ENCODE measurements at regions not wholly inside any gene's neighbourhood (a gene's known extent, or its start where the extent isn't known, plus 50 kb on each side); places are given as distances from the start of the nearest gene placed in this dataset.

DNA sequence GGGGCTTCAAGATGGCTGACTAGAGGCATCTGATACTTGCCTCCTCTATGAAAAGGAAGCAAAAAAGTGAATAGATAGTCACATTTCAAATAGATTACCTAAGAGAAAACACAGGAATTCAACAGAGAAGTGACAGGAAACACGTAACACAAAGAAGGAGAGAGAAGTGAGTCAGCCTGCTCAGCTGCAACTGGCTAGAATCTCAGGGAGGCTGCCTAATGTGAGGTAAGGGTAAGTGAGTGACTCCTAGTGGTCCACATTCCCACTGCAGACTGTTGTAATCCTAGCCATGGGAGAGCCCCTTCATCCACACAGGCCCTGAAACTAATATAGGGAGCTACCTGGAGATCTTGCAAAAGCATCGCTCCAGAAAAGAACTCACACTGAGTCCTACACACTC lies 179.2 kb downstream of the SLC7A11 start:
- TF ChIP-seq, protein P1, sequence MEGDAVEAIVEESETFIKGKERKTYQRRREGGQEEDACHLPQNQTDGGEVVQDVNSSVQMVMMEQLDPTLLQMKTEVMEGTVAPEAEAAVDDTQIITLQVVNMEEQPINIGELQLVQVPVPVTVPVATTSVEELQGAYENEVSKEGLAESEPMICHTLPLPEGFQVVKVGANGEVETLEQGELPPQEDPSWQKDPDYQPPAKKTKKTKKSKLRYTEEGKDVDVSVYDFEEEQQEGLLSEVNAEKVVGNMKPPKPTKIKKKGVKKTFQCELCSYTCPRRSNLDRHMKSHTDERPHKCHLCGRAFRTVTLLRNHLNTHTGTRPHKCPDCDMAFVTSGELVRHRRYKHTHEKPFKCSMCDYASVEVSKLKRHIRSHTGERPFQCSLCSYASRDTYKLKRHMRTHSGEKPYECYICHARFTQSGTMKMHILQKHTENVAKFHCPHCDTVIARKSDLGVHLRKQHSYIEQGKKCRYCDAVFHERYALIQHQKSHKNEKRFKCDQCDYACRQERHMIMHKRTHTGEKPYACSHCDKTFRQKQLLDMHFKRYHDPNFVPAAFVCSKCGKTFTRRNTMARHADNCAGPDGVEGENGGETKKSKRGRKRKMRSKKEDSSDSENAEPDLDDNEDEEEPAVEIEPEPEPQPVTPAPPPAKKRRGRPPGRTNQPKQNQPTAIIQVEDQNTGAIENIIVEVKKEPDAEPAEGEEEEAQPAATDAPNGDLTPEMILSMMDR (IDR thresholded peaks at IDR 0.05 in 2 of 3, conservative IDR thresholded peaks at IDR 0.05 in 1 of 3; ENCODE audit: control insufficient read depth in 2 of 3, extremely low read depth in 1 of 3, insufficient read depth in 1 of 3, low read depth in 3 of 3, low read length in 3 of 3) = no peak
- no peak for TF ChIP-seq TCF7 (IDR thresholded peaks at IDR 0.05; ENCODE audit: borderline replicate concordance)
- no peak for TF ChIP-seq CHD1 (IDR thresholded peaks at IDR 0.05; ENCODE audit: low read depth, low read length)
- TF ChIP-seq EZH2 (IDR thresholded peaks at IDR 0.05; ENCODE audit: borderline replicate concordance, control insufficient read depth, low read depth, low read length) = no peak
- no peak for TF ChIP-seq POLR2A (IDR thresholded peaks at IDR 0.05; ENCODE audit: low read depth, low read length)
- TF ChIP-seq CEBPB (IDR thresholded peaks at IDR 0.05; ENCODE audit: borderline replicate concordance in 1 of 2, low read depth in 2 of 2, low read length in 2 of 2) = no peak
- no peak for TF ChIP-seq CBX3 (IDR thresholded peaks at IDR 0.05; ENCODE audit: borderline replicate concordance, low read depth)
- TF ChIP-seq, protein P2, sequence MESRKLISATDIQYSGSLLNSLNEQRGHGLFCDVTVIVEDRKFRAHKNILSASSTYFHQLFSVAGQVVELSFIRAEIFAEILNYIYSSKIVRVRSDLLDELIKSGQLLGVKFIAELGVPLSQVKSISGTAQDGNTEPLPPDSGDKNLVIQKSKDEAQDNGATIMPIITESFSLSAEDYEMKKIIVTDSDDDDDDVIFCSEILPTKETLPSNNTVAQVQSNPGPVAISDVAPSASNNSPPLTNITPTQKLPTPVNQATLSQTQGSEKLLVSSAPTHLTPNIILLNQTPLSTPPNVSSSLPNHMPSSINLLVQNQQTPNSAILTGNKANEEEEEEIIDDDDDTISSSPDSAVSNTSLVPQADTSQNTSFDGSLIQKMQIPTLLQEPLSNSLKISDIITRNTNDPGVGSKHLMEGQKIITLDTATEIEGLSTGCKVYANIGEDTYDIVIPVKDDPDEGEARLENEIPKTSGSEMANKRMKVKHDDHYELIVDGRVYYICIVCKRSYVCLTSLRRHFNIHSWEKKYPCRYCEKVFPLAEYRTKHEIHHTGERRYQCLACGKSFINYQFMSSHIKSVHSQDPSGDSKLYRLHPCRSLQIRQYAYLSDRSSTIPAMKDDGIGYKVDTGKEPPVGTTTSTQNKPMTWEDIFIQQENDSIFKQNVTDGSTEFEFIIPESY (IDR thresholded peaks at IDR 0.05) = no peak
- no peak for TF ChIP-seq POLR2AphosphoS2 (IDR thresholded peaks at IDR 0.05; ENCODE audit: low read depth, low read length)

All from GM12878 (cell line).